ENCODE measurements at regions not wholly inside any gene's neighbourhood (a gene's known extent, or its start where the extent isn't known, plus 50 kb on each side); places are given as distances from the start of the nearest gene placed in this dataset.

- DNase-seq, result peak; percentile 82
These were observed 213.5 kb upstream of the KRR1 start for GRCh38 chr12:75724928-75725312.

GRCh38 chr12:75724307-75724927, 213.0 kb upstream of the KRR1 start:
- no peak for DNase-seq

- DNase-seq, result no peak
These were observed 211.3 kb upstream of the KRR1 start for GRCh38 chr12:75722714-75723200.

GRCh38 chr12:75721796-75722195, 210.4 kb upstream of the KRR1 start:
- no peak for DNase-seq

- no peak for DNase-seq
These were observed 209.6 kb upstream of the KRR1 start for GRCh38 chr12:75720812-75721641.

- DNase-seq, result no peak
These were observed 206.5 kb upstream of the KRR1 start for GRCh38 chr12:75717902-75718301.

- no peak for DNase-seq
These were observed 205.0 kb upstream of the KRR1 start for GRCh38 chr12:75716291-75717025.

GRCh38 chr12:75715682-75716081, 204.3 kb upstream of the KRR1 start:
- DNase-seq, result no peak

- DNase-seq, result no peak
These were observed 203.9 kb upstream of the KRR1 start for GRCh38 chr12:75715323-75715644.

- DNase-seq, result no peak
These were observed 203.3 kb upstream of the KRR1 start for GRCh38 chr12:75714462-75715322.

GRCh38 chr12:75713434-75713833, 202.0 kb upstream of the KRR1 start:
- no peak for DNase-seq

- DNase-seq, result peak; percentile 20
These were observed 200.8 kb upstream of the KRR1 start for GRCh38 chr12:75712223-75712622.

- DNase-seq, result peak; percentile 52
These were observed 199.9 kb upstream of the KRR1 start for GRCh38 chr12:75711271-75711670.

- no peak for DNase-seq
These were observed 199.1 kb upstream of the KRR1 start for GRCh38 chr12:75710361-75711069.

- DNase-seq, result no peak
These were observed 198.1 kb upstream of the KRR1 start for GRCh38 chr12:75709503-75709902.

- DNase-seq, result no peak
These were observed 197.4 kb upstream of the KRR1 start for GRCh38 chr12:75708802-75709201.

- no peak for DNase-seq
These were observed 196.6 kb upstream of the KRR1 start for GRCh38 chr12:75707983-75708382.

- DNase-seq, result peak; percentile 50
These were observed 195.6 kb upstream of the KRR1 start for GRCh38 chr12:75706786-75707605.

GRCh38 chr12:75705749-75706711, 194.6 kb upstream of the KRR1 start:
- peak; percentile 94 for DNase-seq

All from renal pelvis (tissue), 1 donor.